Adrenal gland (tissue), 5 donors: ENCODE measurements at regions not wholly inside any gene's neighbourhood (a gene's known extent, or its start where the extent isn't known, plus 50 kb on each side); places are given as distances from the start of the nearest gene placed in this dataset.
"Not testable (repeated sequence)": the region's sequence is repeated elsewhere in the genome, so short reads cannot be mapped to it uniquely, and the experiment has no call there.

Experiments used
- POLR2A ChIP-seq, 2 donors: fragments of 450-650 bp; IDR thresholded peaks; one replicate each; pipeline ENCODE4 v1.6.1; 2017; ENCODE audit warnings: antibody characterized with exemption in 2 of 2, mild to moderate bottlenecking in 2 of 2, moderate library complexity in 1 of 2
- TF ChIP-seq, protein P1 (sequence below), 6 experiments: fragments of 450-650 bp in 4 of 6; fragments of 200-600 bp in 2 of 6; sonication (generic) in 1 of 6; IDR thresholded peaks; 1 replicate in 5 of 6; 2 replicates in 1 of 6; pipeline versions ENCODE4 v1.5.1 to v1.8.0; 2016 to 2021; ENCODE audit warnings: antibody characterized with exemption in 6 of 6, mild to moderate bottlenecking in 2 of 6, moderate library complexity in 1 of 6
- donor health status: DM: no; HTN: no; CAD: no.

- TF ChIP-seq, protein P1, sequence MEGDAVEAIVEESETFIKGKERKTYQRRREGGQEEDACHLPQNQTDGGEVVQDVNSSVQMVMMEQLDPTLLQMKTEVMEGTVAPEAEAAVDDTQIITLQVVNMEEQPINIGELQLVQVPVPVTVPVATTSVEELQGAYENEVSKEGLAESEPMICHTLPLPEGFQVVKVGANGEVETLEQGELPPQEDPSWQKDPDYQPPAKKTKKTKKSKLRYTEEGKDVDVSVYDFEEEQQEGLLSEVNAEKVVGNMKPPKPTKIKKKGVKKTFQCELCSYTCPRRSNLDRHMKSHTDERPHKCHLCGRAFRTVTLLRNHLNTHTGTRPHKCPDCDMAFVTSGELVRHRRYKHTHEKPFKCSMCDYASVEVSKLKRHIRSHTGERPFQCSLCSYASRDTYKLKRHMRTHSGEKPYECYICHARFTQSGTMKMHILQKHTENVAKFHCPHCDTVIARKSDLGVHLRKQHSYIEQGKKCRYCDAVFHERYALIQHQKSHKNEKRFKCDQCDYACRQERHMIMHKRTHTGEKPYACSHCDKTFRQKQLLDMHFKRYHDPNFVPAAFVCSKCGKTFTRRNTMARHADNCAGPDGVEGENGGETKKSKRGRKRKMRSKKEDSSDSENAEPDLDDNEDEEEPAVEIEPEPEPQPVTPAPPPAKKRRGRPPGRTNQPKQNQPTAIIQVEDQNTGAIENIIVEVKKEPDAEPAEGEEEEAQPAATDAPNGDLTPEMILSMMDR (IDR thresholded peaks at IDR 0.05): not testable (repeated sequence)
- not testable (repeated sequence) for TF ChIP-seq POLR2A (IDR thresholded peaks at IDR 0.05)
Measured at GRCh38 chr6:115502432-115502831, 558.3 kb downstream of the FRK start.
